PFSK-1 (cell line): ENCODE measurements at regions not wholly inside any gene's neighbourhood (a gene's known extent, or its start where the extent isn't known, plus 50 kb on each side); places are given as distances from the start of the nearest gene placed in this dataset.

Experiments
- FOXP2 ChIP-seq: optimal IDR thresholded peaks from 2 replicates; pipeline ENCODE3; 2011; ENCODE audit warnings: borderline replicate concordance, control low read depth, inconsistent platforms; ENCODE audit not compliant: insufficient read depth; ENCODE audit errors: extremely low read length, extremely low read depth
- POLR2AphosphoS5 ChIP-seq: IDR thresholded peaks from 2 replicates; pipeline ENCODE4 v1.6.1; 2012; ENCODE audit warnings: low read depth, mild to moderate bottlenecking, control low read depth, low read length, moderate library complexity
- SIN3A ChIP-seq: IDR thresholded peaks from 2 replicates; pipeline ENCODE4 v1.6.1; 2012; ENCODE audit warnings: mild to moderate bottlenecking, low read length, moderate library complexity, borderline replicate concordance; ENCODE audit not compliant: insufficient read depth
- TAF1 ChIP-seq: IDR thresholded peaks from 2 replicates; pipeline ENCODE4 v1.6.1; 2012; ENCODE audit warnings: low read length, control low read depth, borderline replicate concordance; ENCODE audit not compliant: insufficient read depth
- TF ChIP-seq, protein P1 (sequence below), 2 experiments: IDR thresholded peaks; 2 replicates each; pipeline versions ENCODE4 v1.6.1 to v1.8.0; 2011 to 2012; ENCODE audit warnings: low read depth in 2 of 2, low read length in 2 of 2, control low read depth in 1 of 2, inconsistent platforms in 1 of 2, mild to moderate bottlenecking in 1 of 2, moderate library complexity in 1 of 2; ENCODE audit not compliant: insufficient read depth in 1 of 2

DNA sequence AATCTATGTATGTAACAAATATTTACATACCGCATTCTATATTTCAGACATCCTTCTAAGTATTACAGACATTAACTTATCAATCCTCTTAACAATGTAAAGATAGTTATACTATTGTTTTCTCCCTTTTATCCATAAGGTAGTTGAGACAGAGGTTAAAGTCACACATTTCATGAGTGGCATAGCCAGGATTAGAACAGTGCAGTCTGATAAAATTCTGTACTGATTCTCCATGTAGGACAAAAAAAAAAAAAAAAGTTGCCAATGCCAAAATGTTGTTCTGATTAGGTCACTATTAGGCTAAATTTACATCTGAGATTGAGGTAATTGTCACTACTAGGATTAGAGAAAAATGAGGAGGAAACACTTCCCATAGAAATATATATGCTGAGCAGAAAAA is 629.2 kb downstream of the OTOL1 start:
- TF ChIP-seq FOXP2 (no peak), POLR2AphosphoS5 (no peak)
- TF ChIP-seq, protein P1, sequence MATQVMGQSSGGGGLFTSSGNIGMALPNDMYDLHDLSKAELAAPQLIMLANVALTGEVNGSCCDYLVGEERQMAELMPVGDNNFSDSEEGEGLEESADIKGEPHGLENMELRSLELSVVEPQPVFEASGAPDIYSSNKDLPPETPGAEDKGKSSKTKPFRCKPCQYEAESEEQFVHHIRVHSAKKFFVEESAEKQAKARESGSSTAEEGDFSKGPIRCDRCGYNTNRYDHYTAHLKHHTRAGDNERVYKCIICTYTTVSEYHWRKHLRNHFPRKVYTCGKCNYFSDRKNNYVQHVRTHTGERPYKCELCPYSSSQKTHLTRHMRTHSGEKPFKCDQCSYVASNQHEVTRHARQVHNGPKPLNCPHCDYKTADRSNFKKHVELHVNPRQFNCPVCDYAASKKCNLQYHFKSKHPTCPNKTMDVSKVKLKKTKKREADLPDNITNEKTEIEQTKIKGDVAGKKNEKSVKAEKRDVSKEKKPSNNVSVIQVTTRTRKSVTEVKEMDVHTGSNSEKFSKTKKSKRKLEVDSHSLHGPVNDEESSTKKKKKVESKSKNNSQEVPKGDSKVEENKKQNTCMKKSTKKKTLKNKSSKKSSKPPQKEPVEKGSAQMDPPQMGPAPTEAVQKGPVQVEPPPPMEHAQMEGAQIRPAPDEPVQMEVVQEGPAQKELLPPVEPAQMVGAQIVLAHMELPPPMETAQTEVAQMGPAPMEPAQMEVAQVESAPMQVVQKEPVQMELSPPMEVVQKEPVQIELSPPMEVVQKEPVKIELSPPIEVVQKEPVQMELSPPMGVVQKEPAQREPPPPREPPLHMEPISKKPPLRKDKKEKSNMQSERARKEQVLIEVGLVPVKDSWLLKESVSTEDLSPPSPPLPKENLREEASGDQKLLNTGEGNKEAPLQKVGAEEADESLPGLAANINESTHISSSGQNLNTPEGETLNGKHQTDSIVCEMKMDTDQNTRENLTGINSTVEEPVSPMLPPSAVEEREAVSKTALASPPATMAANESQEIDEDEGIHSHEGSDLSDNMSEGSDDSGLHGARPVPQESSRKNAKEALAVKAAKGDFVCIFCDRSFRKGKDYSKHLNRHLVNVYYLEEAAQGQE (IDR thresholded peaks at IDR 0.05; ENCODE audit: insufficient read depth in 1 of 2, low read depth in 2 of 2, low read length in 2 of 2), result no peak

GRCh38 chr3:162130582-162130981 is 634.0 kb downstream of the OTOL1 start:
- TF ChIP-seq SIN3A, result no peak
- TF ChIP-seq FOXP2, result no peak
- TF ChIP-seq, protein P1 (IDR thresholded peaks at IDR 0.05; ENCODE audit: insufficient read depth in 1 of 2, low read depth in 2 of 2, low read length in 2 of 2), result no peak
- no peak for TF ChIP-seq TAF1

DNA sequence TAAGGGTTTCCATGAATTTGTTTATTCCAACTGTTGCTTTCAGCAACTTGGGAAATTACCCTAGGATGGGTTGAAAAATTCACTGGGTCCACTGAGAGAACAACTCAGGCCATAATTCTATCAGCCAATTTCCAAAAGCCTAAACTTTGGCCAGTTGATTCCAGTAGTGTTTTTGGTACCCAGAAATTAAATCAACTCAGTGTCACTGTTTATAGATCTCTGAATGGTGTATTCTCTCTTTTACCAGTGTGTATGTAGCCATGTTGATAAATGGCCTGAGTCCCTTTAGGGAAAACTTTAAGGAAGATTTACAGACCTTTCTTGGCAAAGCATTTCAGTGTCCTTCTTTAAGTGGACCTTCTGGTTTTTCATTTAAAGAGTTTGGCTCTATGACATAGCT is 636.4 kb downstream of the OTOL1 start:
- TF ChIP-seq TAF1 (no peak), POLR2AphosphoS5 (no peak), SIN3A (no peak), FOXP2 (no peak)
- TF ChIP-seq, protein P1 (IDR thresholded peaks at IDR 0.05; ENCODE audit: insufficient read depth in 1 of 2, low read depth in 2 of 2, low read length in 2 of 2), result no peak

GRCh38 chr3:162134571-162134970 is 638.0 kb downstream of the OTOL1 start:
- TF ChIP-seq POLR2AphosphoS5, result no peak
- no peak for TF ChIP-seq FOXP2
- TF ChIP-seq, protein P1 (IDR thresholded peaks at IDR 0.05; ENCODE audit: insufficient read depth in 1 of 2, low read depth in 2 of 2, low read length in 2 of 2), result no peak
- TF ChIP-seq SIN3A, result no peak
- TF ChIP-seq TAF1, result no peak

GRCh38 chr3:162136136-162136535 is 639.5 kb downstream of the OTOL1 start:
- TF ChIP-seq TAF1, result no peak
- no peak for TF ChIP-seq SIN3A
- TF ChIP-seq FOXP2, result no peak
- TF ChIP-seq, protein P1 (IDR thresholded peaks at IDR 0.05; ENCODE audit: insufficient read depth in 1 of 2, low read depth in 2 of 2, low read length in 2 of 2), result no peak
- no peak for TF ChIP-seq POLR2AphosphoS5
